GM12878 (cell line): ENCODE measurements at regions not wholly inside any gene's neighbourhood (a gene's known extent, or its start where the extent isn't known, plus 50 kb on each side); places are given as distances from the start of the nearest gene placed in this dataset.

ENCODE experiments used
- ATAC-seq: fragments of 200-7000 bp; cut with Tn5 transposase; 3 replicates; pipeline ENCODE4 v1.9.1; 2020; ENCODE audit warnings: mild to moderate bottlenecking, moderate library complexity
- BruUV-seq: library from RNA; stranded (reverse); fragments of 400-500 nt; replicated peaks from 2 replicates; lab custom pipeline; 2021; lab: Mats Ljungman, UMichigan
- CTCF ChIA-PET: fragments of 300-600 bp; sonication (Branson Sonifier 250); formaldehyde crosslinking; extraction: SDS; loops from one replicate; lab custom pipeline; 2021; ENCODE audit warnings: inconsistent platforms; lab: Yijun Ruan, JAX
- POLR2A ChIA-PET: fragments of 350-600 bp; formaldehyde crosslinking; extraction: SDS; loops from one replicate; lab custom pipeline; 2021; ENCODE audit warnings: inconsistent platforms; lab: Charles Lee
- RAD21 ChIA-PET: fragments of 300-600 bp; sonication (Branson Sonifier 250); formaldehyde crosslinking; loops from one replicate; lab custom pipeline; 2023; ENCODE audit warnings: antibody characterized with exemption; ENCODE audit not compliant: unreplicated experiment; lab: Charles Lee
- SMC1A ChIA-PET: fragments of 300-600 bp; sonication (Branson Sonifier 250); formaldehyde crosslinking; loops from one replicate; lab custom pipeline; 2023; ENCODE audit not compliant: unreplicated experiment, uncharacterized antibody; lab: Charles Lee
- DNase-seq: peaks from one replicate; pipeline ENCODE4 v3.0.0-alpha.2; 2011; ENCODE audit warnings: low read depth, low spot score
- FAIRE-seq: peaks from 3 replicates; lab custom pipeline; 2011; peaks lifted over from hg19 to GRCh38; lab: Jason Lieb, UNC
- H2AFZ ChIP-seq: 2 replicates; pipeline ENCODE4 v1.6.0; 2011; ENCODE audit warnings: low read depth, low read length, control low read depth; ENCODE audit not compliant: control insufficient read depth
- H3K27ac ChIP-seq: 2 replicates; pipeline ENCODE4 v1.5.1; 2011; ENCODE audit warnings: control low read depth; ENCODE audit not compliant: control insufficient read depth, insufficient read depth
- H3K27me3 ChIP-seq, 2 experiments: replicated peaks in 1 of 2; 2 replicates each; pipeline versions ENCODE4 v1.6.0 to v1.6.1; 2011; ENCODE audit warnings: low read length in 1 of 2; ENCODE audit not compliant: control insufficient read depth in 2 of 2, insufficient read depth in 2 of 2
- H3K36me3 ChIP-seq, 2 experiments: 2 replicates each; pipeline ENCODE4 v1.5.1; 2011; ENCODE audit warnings: low read length in 1 of 2; ENCODE audit not compliant: control insufficient read depth in 2 of 2, insufficient read depth in 2 of 2
- H3K4me1 ChIP-seq: 2 replicates; pipeline ENCODE4 v1.6.1; 2011; ENCODE audit warnings: mild to moderate bottlenecking, low read length, moderate library complexity, mixed read lengths; ENCODE audit not compliant: control insufficient read depth, insufficient read depth
- H3K4me2 ChIP-seq: 2 replicates; pipeline ENCODE4 v1.6.0; 2011; ENCODE audit warnings: control low read depth; ENCODE audit not compliant: control insufficient read depth, insufficient read depth
- H3K4me3 ChIP-seq: fragments of 200-600 bp; sonication (generic); 2 replicates; pipeline ENCODE4 v1.5.1; 2016
- H3K79me2 ChIP-seq: 2 replicates; pipeline ENCODE4 v1.6.0; 2011; ENCODE audit warnings: low read length; ENCODE audit not compliant: control insufficient read depth, insufficient read depth
- H3K9ac ChIP-seq: 2 replicates; pipeline ENCODE4 v1.8.0; 2011; ENCODE audit warnings: low read length, control low read depth, mixed read lengths; ENCODE audit not compliant: control insufficient read depth, insufficient read depth
- H3K9me3 ChIP-seq: replicated peaks from 3 replicates; pipeline ENCODE4 v1.5.1; 2011; ENCODE audit warnings: mild to moderate bottlenecking, low read length; ENCODE audit not compliant: control insufficient read depth, insufficient read depth
- H4K20me1 ChIP-seq: 2 replicates; pipeline ENCODE4 v1.6.0; 2011; ENCODE audit not compliant: control insufficient read depth, insufficient read depth
- EGR1 ChIP-seq, 2 experiments: IDR thresholded peaks; 1 replicate in 1 of 2; 2 replicates in 1 of 2; pipeline ENCODE4 v1.6.1; 2011 to 2012; ENCODE audit warnings: low read depth in 2 of 2, low read length in 2 of 2, borderline replicate concordance in 1 of 2, mild to moderate bottlenecking in 1 of 2, moderate library complexity in 1 of 2
- HDAC2 ChIP-seq: fragments of 200-600 bp; sonication (generic); IDR thresholded peaks from 2 replicates; pipeline ENCODE4 v1.6.1; 2017
- IRF5 ChIP-seq: fragments of 450-650 bp; IDR thresholded peaks from 2 replicates; pipeline ENCODE4 v1.6.1; 2017; ENCODE audit warnings: borderline replicate concordance
- MEF2A ChIP-seq: IDR thresholded peaks from 2 replicates; pipeline ENCODE4 v1.6.1; 2011; ENCODE audit warnings: low read depth, mild to moderate bottlenecking, low read length, moderate library complexity; ENCODE audit not compliant: insufficient read depth
- RAD21 ChIP-seq: IDR thresholded peaks from 2 replicates; pipeline ENCODE4 v1.6.1; 2011; ENCODE audit warnings: mild to moderate bottlenecking, low read depth, low read length, moderate library complexity; ENCODE audit not compliant: insufficient read depth
- ZNF24 ChIP-seq: fragments of 450-650 bp; IDR thresholded peaks from 2 replicates; pipeline ENCODE4 v1.6.1; 2017; ENCODE audit warnings: antibody characterized with exemption, mild to moderate bottlenecking
- WGBS: methylation state at CpG from one replicate; pipeline ENCODE4 v1.1.6; 2016; ENCODE audit warnings: low lambda C conversion rate; ENCODE audit not compliant: insufficient replicate concordance, insufficient coverage; ENCODE audit errors: missing lambda C conversion rate; 5-methylcytosine and 5-hydroxymethylcytosine counted together
- in situ Hi-C: fragments of 300-500 bp; cut with MboI; formaldehyde crosslinking; loops from 9 replicates; pipeline ENCODE4 v1.14.3; 2018; ENCODE audit warnings: mixed read lengths
- intact Hi-C: fragments of 100-400 bp; cut with micrococcal nuclease; formaldehyde crosslinking; loops from one replicate; pipeline ENCODE4 v1.14.2; 2022; ENCODE audit not compliant: unreplicated experiment
- TF ChIP-seq, protein P1 (sequence below): fragments of 150-350 bp; IDR thresholded peaks from 2 replicates; pipeline ENCODE4 v1.6.1; 2016; ENCODE audit warnings: low read depth, low read length
- TF ChIP-seq, protein P2 (sequence below): fragments of 450-650 bp; IDR thresholded peaks from 2 replicates; pipeline ENCODE4 v1.6.1; 2016; ENCODE audit warnings: mild to moderate bottlenecking, moderate library complexity, borderline replicate concordance
- TF ChIP-seq, protein P3 (sequence below): IDR thresholded peaks from 2 replicates; pipeline ENCODE4 v1.6.1; 2011; ENCODE audit warnings: low read depth, low read length, improper control_type of control experiment, borderline replicate concordance
- TF ChIP-seq, protein P4 (sequence below): fragments of 450-650 bp; formaldehyde crosslinking; IDR thresholded peaks from 2 replicates; pipeline ENCODE4 v1.4.0; 2020; ENCODE audit warnings: mild to moderate bottlenecking, moderate library complexity

- H3K9me3 ChIP-seq: no peaks in the 10 kb centered on the region
- CTCF ChIA-PET: no interaction called here
- no peak for DNase-seq
- H3K4me3 ChIP-seq: no peak overlapping the region
- H4K20me1 ChIP-seq: no peaks in the 10 kb centered on the region
- intact Hi-C loops: no loop called here
- no peak overlapping the region for H3K4me2 ChIP-seq
- no peak for ATAC-seq
- H3K79me2 ChIP-seq: no peaks in the 10 kb centered on the region
- RAD21 ChIA-PET: no interaction called here
- H3K27ac ChIP-seq: no peak overlapping the region
- 0% methylated on average over 4 of the region's 4 CpGs for WGBS
- no peak for FAIRE-seq
- H3K4me1 ChIP-seq: no peaks in the 10 kb centered on the region
- H2AFZ ChIP-seq: no peak overlapping the region
- in situ Hi-C loops: no loop called here
- SMC1A ChIA-PET: no interaction called here
- no peak overlapping the region for H3K9ac ChIP-seq
- POLR2A ChIA-PET: no interaction called here
- no peaks in the 10 kb centered on the region for H3K36me3 ChIP-seq
- no TSS peak for BruUV-seq
- no peaks in the 10 kb centered on the region for H3K27me3 ChIP-seq
- no peak for TF ChIP-seq HDAC2
- TF ChIP-seq, protein P1, sequence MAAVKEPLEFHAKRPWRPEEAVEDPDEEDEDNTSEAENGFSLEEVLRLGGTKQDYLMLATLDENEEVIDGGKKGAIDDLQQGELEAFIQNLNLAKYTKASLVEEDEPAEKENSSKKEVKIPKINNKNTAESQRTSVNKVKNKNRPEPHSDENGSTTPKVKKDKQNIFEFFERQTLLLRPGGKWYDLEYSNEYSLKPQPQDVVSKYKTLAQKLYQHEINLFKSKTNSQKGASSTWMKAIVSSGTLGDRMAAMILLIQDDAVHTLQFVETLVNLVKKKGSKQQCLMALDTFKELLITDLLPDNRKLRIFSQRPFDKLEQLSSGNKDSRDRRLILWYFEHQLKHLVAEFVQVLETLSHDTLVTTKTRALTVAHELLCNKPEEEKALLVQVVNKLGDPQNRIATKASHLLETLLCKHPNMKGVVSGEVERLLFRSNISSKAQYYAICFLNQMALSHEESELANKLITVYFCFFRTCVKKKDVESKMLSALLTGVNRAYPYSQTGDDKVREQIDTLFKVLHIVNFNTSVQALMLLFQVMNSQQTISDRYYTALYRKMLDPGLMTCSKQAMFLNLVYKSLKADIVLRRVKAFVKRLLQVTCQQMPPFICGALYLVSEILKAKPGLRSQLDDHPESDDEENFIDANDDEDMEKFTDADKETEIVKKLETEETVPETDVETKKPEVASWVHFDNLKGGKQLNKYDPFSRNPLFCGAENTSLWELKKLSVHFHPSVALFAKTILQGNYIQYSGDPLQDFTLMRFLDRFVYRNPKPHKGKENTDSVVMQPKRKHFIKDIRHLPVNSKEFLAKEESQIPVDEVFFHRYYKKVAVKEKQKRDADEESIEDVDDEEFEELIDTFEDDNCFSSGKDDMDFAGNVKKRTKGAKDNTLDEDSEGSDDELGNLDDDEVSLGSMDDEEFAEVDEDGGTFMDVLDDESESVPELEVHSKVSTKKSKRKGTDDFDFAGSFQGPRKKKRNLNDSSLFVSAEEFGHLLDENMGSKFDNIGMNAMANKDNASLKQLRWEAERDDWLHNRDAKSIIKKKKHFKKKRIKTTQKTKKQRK: no peak
- no peak for TF ChIP-seq IRF5
- TF ChIP-seq, protein P2, sequence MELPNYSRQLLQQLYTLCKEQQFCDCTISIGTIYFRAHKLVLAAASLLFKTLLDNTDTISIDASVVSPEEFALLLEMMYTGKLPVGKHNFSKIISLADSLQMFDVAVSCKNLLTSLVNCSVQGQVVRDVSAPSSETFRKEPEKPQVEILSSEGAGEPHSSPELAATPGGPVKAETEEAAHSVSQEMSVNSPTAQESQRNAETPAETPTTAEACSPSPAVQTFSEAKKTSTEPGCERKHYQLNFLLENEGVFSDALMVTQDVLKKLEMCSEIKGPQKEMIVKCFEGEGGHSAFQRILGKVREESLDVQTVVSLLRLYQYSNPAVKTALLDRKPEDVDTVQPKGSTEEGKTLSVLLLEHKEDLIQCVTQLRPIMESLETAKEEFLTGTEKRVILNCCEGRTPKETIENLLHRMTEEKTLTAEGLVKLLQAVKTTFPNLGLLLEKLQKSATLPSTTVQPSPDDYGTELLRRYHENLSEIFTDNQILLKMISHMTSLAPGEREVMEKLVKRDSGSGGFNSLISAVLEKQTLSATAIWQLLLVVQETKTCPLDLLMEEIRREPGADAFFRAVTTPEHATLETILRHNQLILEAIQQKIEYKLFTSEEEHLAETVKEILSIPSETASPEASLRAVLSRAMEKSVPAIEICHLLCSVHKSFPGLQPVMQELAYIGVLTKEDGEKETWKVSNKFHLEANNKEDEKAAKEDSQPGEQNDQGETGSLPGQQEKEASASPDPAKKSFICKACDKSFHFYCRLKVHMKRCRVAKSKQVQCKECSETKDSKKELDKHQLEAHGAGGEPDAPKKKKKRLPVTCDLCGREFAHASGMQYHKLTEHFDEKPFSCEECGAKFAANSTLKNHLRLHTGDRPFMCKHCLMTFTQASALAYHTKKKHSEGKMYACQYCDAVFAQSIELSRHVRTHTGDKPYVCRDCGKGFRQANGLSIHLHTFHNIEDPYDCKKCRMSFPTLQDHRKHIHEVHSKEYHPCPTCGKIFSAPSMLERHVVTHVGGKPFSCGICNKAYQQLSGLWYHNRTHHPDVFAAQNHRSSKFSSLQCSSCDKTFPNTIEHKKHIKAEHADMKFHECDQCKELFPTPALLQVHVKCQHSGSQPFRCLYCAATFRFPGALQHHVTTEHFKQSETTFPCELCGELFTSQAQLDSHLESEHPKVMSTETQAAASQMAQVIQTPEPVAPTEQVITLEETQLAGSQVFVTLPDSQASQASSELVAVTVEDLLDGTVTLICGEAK: no peak
- TF ChIP-seq ZNF24: no peak
- no peak for TF ChIP-seq EGR1 (IDR thresholded peaks at IDR 0.05; ENCODE audit: borderline replicate concordance in 1 of 2, low read depth in 2 of 2, low read length in 2 of 2)
- TF ChIP-seq, protein P3, sequence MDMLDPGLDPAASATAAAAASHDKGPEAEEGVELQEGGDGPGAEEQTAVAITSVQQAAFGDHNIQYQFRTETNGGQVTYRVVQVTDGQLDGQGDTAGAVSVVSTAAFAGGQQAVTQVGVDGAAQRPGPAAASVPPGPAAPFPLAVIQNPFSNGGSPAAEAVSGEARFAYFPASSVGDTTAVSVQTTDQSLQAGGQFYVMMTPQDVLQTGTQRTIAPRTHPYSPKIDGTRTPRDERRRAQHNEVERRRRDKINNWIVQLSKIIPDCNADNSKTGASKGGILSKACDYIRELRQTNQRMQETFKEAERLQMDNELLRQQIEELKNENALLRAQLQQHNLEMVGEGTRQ: no peak
- TF ChIP-seq MEF2A: no peak
- TF ChIP-seq, protein P4, sequence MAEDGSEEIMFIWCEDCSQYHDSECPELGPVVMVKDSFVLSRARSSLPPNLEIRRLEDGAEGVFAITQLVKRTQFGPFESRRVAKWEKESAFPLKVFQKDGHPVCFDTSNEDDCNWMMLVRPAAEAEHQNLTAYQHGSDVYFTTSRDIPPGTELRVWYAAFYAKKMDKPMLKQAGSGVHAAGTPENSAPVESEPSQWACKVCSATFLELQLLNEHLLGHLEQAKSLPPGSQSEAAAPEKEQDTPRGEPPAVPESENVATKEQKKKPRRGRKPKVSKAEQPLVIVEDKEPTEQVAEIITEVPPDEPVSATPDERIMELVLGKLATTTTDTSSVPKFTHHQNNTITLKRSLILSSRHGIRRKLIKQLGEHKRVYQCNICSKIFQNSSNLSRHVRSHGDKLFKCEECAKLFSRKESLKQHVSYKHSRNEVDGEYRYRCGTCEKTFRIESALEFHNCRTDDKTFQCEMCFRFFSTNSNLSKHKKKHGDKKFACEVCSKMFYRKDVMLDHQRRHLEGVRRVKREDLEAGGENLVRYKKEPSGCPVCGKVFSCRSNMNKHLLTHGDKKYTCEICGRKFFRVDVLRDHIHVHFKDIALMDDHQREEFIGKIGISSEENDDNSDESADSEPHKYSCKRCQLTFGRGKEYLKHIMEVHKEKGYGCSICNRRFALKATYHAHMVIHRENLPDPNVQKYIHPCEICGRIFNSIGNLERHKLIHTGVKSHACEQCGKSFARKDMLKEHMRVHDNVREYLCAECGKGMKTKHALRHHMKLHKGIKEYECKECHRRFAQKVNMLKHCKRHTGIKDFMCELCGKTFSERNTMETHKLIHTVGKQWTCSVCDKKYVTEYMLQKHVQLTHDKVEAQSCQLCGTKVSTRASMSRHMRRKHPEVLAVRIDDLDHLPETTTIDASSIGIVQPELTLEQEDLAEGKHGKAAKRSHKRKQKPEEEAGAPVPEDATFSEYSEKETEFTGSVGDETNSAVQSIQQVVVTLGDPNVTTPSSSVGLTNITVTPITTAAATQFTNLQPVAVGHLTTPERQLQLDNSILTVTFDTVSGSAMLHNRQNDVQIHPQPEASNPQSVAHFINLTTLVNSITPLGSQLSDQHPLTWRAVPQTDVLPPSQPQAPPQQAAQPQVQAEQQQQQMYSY (CRISPR knock-in tag): no peak
- no peak for TF ChIP-seq RAD21
Observed at GRCh38 chr15:26146202-26146601, 283.1 kb upstream of the ATP10A start.
